A673 (cell line): ENCODE measurements at regions not wholly inside any gene's neighbourhood (a gene's known extent, or its start where the extent isn't known, plus 50 kb on each side); places are given as distances from the start of the nearest gene placed in this dataset.

Experiments used
- CTCF ChIP-seq: fragments of 300-800, 200-600 bp; sonication (generic); conservative IDR thresholded peaks from 2 replicates; pipeline ENCODE4 v1.5.1; 2017; ENCODE audit warnings: low read depth, mild to moderate bottlenecking, antibody characterized with exemption, low read length, moderate library complexity, mixed read lengths
- EZH2 ChIP-seq: fragments of 200-600 bp; sonication (generic); IDR thresholded peaks from 2 replicates; pipeline ENCODE4 v1.6.1; 2017; ENCODE audit warnings: borderline replicate concordance, low read depth, mild to moderate bottlenecking, mixed read lengths, antibody characterized with exemption, low read length; ENCODE audit not compliant: poor library complexity, severe bottlenecking

- 0 out of 2 replicates have a peak, but pooled peaks have one; percentile 16 for TF ChIP-seq CTCF
- TF ChIP-seq EZH2: no peak
These were observed 124.3 kb upstream of the LMNTD1 start for GRCh38 chr12:25677232-25677937.
